SK-N-SH treated with all-trans-retinoic acid at 6 μM for 48 hours (cell line): ENCODE measurements at regions not wholly inside any gene's neighbourhood (a gene's known extent, or its start where the extent isn't known, plus 50 kb on each side); places are given as distances from the start of the nearest gene placed in this dataset.

Experiments used
- ATAC-seq: fragments of 200-7000 bp; cut with Tn5 transposase; 3 replicates; pipeline ENCODE4 v1.9.1; 2020; ENCODE audit warnings: mild to moderate bottlenecking, moderate library complexity
- ARNTL ChIP-seq: fragments of 450-650 bp; formaldehyde crosslinking; IDR thresholded peaks from 2 replicates; pipeline ENCODE4 v1.5.0; 2020; ENCODE audit warnings: low read depth, mild to moderate bottlenecking, moderate library complexity, borderline replicate concordance
- BACH2 ChIP-seq: fragments of 250-450 bp; sonication (Bioruptor Pico); IDR thresholded peaks from 2 replicates; pipeline ENCODE4 v1.9.0; 2021; ENCODE audit warnings: mild to moderate bottlenecking, borderline replicate concordance
- CSDC2 ChIP-seq: fragments of 250-450 bp; sonication (Bioruptor Pico); IDR thresholded peaks from 2 replicates; pipeline ENCODE4 v1.5.0; 2020; ENCODE audit warnings: mild to moderate bottlenecking, moderate library complexity
- CSRNP3 ChIP-seq: fragments of 250-450 bp; sonication (Bioruptor Pico); IDR thresholded peaks from 2 replicates; pipeline ENCODE4 v1.5.1; 2021; ENCODE audit warnings: mild to moderate bottlenecking, moderate library complexity
- ESRRG ChIP-seq: fragments of 250-450 bp; sonication (Bioruptor Pico); IDR thresholded peaks from 2 replicates; pipeline ENCODE4 v1.6.1; 2021; ENCODE audit warnings: mild to moderate bottlenecking
- GLIS3 ChIP-seq: fragments of 250-450 bp; sonication (Bioruptor Pico); IDR thresholded peaks from 2 replicates; pipeline ENCODE4 v1.5.0; 2020; ENCODE audit warnings: mild to moderate bottlenecking, moderate library complexity
- ISL1 ChIP-seq: fragments of 250-450 bp; sonication (Bioruptor Pico); IDR thresholded peaks from 2 replicates; pipeline ENCODE4 v2.1.2; 2022; ENCODE audit warnings: mild to moderate bottlenecking, moderate library complexity
- OSR1 ChIP-seq: fragments of 250-450 bp; sonication (Bioruptor Pico); IDR thresholded peaks from 2 replicates; pipeline ENCODE4 v1.8.0; 2022; ENCODE audit warnings: moderate library complexity, mild to moderate bottlenecking, inconsistent platforms
- PPARA ChIP-seq: fragments of 250-450 bp; sonication (Bioruptor Pico); IDR thresholded peaks from 2 replicates; pipeline ENCODE4 v1.5.0; 2020; ENCODE audit warnings: mild to moderate bottlenecking, borderline replicate concordance
- RARB ChIP-seq: fragments of 250-450 bp; sonication (Bioruptor Pico); IDR thresholded peaks from 2 replicates; pipeline ENCODE4 v1.8.0; 2021; ENCODE audit warnings: mild to moderate bottlenecking, moderate library complexity
- SNAI2 ChIP-seq: fragments of 250-450 bp; sonication (Bioruptor Pico); IDR thresholded peaks from 2 replicates; pipeline ENCODE4 v1.5.0; 2020; ENCODE audit warnings: mild to moderate bottlenecking, moderate library complexity
- TCF4 ChIP-seq: fragments of 250-450 bp; sonication (Bioruptor Pico); IDR thresholded peaks from 2 replicates; pipeline ENCODE4 v1.8.0; 2021; ENCODE audit warnings: mild to moderate bottlenecking, moderate library complexity, borderline replicate concordance
- TOX ChIP-seq: fragments of 250-450 bp; sonication (Bioruptor Pico); IDR thresholded peaks from 2 replicates; pipeline ENCODE4 v1.8.0; 2021; ENCODE audit warnings: mild to moderate bottlenecking, moderate library complexity, borderline replicate concordance
- ZC3H10 ChIP-seq: fragments of 250-450 bp; sonication (Bioruptor Pico); IDR thresholded peaks from 2 replicates; pipeline ENCODE4 v1.5.1; 2021; ENCODE audit warnings: mild to moderate bottlenecking, moderate library complexity
- ZFP3 ChIP-seq: fragments of 250-450 bp; sonication (Bioruptor Pico); IDR thresholded peaks from 2 replicates; pipeline ENCODE4 v1.5.0; 2020; ENCODE audit warnings: mild to moderate bottlenecking, moderate library complexity
- ZFP30 ChIP-seq: fragments of 450-650 bp; formaldehyde crosslinking; IDR thresholded peaks from 2 replicates; pipeline ENCODE4 v1.5.0; 2022; ENCODE audit warnings: mild to moderate bottlenecking, moderate library complexity
- ZNF70 ChIP-seq: fragments of 450-650 bp; formaldehyde crosslinking; IDR thresholded peaks from 2 replicates; pipeline ENCODE4 v1.5.0; 2020; ENCODE audit warnings: mild to moderate bottlenecking, moderate library complexity
- ZNF8 ChIP-seq: fragments of 450-650 bp; formaldehyde crosslinking; IDR thresholded peaks from 2 replicates; pipeline ENCODE4 v1.5.0; 2020; ENCODE audit warnings: mild to moderate bottlenecking, moderate library complexity
- TF ChIP-seq, protein P1 (sequence below): fragments of 250-450 bp; sonication (Bioruptor Pico); IDR thresholded peaks from 2 replicates; pipeline ENCODE4 v1.5.1; 2020; ENCODE audit warnings: low read depth, mild to moderate bottlenecking, moderate library complexity
- TF ChIP-seq, protein P2 (sequence below): fragments of 250-450 bp; sonication (Bioruptor Pico); IDR thresholded peaks from 2 replicates; pipeline ENCODE4 v1.5.0; 2020; ENCODE audit warnings: mild to moderate bottlenecking, moderate library complexity
- TF ChIP-seq, protein P3 (sequence below): fragments of 250-450 bp; sonication (Bioruptor Pico); IDR thresholded peaks from 2 replicates; pipeline ENCODE4 v1.8.0; 2020; ENCODE audit warnings: mild to moderate bottlenecking, moderate library complexity, borderline replicate concordance

DNA sequence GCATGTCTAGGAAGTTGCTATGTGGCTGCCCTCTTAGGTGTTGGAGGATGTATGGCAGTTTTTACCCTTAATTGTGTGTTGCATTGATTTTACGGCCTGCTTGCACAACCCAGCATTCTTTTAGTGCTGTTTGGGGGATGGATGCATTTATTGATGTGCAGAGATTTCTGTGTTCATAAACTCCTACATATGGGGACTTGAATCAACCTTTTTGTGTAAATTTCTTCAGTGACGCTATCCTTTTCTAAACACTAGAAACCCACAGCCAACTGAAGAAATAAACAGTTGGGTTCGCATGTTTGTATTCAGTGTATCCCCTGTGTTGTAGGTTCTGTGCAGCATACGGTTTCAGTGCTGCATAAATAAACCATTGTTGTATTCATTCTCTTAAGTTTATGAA lies 263.7 kb downstream of the RASEF start:
- TF ChIP-seq ZC3H10, result no peak
- TF ChIP-seq BACH2 (CRISPR knock-in tag), result no peak
- TF ChIP-seq ZFP3 (CRISPR knock-in tag), result no peak
- TF ChIP-seq ESRRG, result no peak
- no peak for TF ChIP-seq OSR1 (CRISPR knock-in tag)
- TF ChIP-seq ISL1 (CRISPR knock-in tag), result no peak
- no peak for TF ChIP-seq ZNF8 (CRISPR knock-in tag)
- TF ChIP-seq GLIS3 (CRISPR knock-in tag), result no peak
- TF ChIP-seq CSRNP3 (CRISPR knock-in tag), result no peak
- TF ChIP-seq, protein P1, sequence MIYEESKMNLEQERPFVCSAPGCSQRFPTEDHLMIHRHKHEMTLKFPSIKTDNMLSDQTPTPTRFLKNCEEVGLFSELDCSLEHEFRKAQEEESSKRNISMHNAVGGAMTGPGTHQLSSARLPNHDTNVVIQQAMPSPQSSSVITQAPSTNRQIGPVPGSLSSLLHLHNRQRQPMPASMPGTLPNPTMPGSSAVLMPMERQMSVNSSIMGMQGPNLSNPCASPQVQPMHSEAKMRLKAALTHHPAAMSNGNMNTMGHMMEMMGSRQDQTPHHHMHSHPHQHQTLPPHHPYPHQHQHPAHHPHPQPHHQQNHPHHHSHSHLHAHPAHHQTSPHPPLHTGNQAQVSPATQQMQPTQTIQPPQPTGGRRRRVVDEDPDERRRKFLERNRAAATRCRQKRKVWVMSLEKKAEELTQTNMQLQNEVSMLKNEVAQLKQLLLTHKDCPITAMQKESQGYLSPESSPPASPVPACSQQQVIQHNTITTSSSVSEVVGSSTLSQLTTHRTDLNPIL (CRISPR knock-in tag), result no peak
- TF ChIP-seq ARNTL, result no peak
- TF ChIP-seq PPARA, result no peak
- no peak for TF ChIP-seq RARB (CRISPR knock-in tag)
- TF ChIP-seq ZFP30 (CRISPR knock-in tag), result no peak
- TF ChIP-seq ZNF70, result no peak
- TF ChIP-seq, protein P2, sequence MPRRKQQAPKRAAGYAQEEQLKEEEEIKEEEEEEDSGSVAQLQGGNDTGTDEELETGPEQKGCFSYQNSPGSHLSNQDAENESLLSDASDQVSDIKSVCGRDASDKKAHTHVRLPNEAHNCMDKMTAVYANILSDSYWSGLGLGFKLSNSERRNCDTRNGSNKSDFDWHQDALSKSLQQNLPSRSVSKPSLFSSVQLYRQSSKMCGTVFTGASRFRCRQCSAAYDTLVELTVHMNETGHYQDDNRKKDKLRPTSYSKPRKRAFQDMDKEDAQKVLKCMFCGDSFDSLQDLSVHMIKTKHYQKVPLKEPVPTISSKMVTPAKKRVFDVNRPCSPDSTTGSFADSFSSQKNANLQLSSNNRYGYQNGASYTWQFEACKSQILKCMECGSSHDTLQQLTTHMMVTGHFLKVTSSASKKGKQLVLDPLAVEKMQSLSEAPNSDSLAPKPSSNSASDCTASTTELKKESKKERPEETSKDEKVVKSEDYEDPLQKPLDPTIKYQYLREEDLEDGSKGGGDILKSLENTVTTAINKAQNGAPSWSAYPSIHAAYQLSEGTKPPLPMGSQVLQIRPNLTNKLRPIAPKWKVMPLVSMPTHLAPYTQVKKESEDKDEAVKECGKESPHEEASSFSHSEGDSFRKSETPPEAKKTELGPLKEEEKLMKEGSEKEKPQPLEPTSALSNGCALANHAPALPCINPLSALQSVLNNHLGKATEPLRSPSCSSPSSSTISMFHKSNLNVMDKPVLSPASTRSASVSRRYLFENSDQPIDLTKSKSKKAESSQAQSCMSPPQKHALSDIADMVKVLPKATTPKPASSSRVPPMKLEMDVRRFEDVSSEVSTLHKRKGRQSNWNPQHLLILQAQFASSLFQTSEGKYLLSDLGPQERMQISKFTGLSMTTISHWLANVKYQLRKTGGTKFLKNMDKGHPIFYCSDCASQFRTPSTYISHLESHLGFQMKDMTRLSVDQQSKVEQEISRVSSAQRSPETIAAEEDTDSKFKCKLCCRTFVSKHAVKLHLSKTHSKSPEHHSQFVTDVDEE (CRISPR knock-in tag), result no peak
- no peak for TF ChIP-seq CSDC2
- TF ChIP-seq TCF4 (CRISPR knock-in tag), result no peak
- ATAC-seq, result no peak

- ATAC-seq, result no peak
- no peak for TF ChIP-seq ZNF8 (CRISPR knock-in tag)
- no peak for TF ChIP-seq TCF4 (CRISPR knock-in tag)
- no peak for TF ChIP-seq SNAI2 (CRISPR knock-in tag)
- no peak for TF ChIP-seq ESRRG
- TF ChIP-seq ZFP3 (CRISPR knock-in tag), result no peak
- TF ChIP-seq GLIS3 (CRISPR knock-in tag), result no peak
- TF ChIP-seq TOX (CRISPR knock-in tag), result no peak
- TF ChIP-seq, protein P2 (CRISPR knock-in tag), result no peak
- no peak for TF ChIP-seq CSRNP3 (CRISPR knock-in tag)
- TF ChIP-seq ZFP30 (CRISPR knock-in tag), result no peak
- no peak for TF ChIP-seq ZNF70
- TF ChIP-seq OSR1 (CRISPR knock-in tag), result no peak
- no peak for TF ChIP-seq ZC3H10
- no peak for TF ChIP-seq RARB (CRISPR knock-in tag)
- TF ChIP-seq, all 23 proteins: peak for 0
Measured at GRCh38 chr9:82805027-82805426, 257.9 kb downstream of the RASEF start.

- ATAC-seq, result no peak
- TF ChIP-seq ISL1 (CRISPR knock-in tag) (no peak), OSR1 (CRISPR knock-in tag) (no peak), TOX (CRISPR knock-in tag) (no peak), ESRRG (no peak), RARB (CRISPR knock-in tag) (no peak), ARNTL (no peak), TCF4 (CRISPR knock-in tag) (no peak)
- TF ChIP-seq, protein P1 (CRISPR knock-in tag), result no peak
- TF ChIP-seq, protein P3, sequence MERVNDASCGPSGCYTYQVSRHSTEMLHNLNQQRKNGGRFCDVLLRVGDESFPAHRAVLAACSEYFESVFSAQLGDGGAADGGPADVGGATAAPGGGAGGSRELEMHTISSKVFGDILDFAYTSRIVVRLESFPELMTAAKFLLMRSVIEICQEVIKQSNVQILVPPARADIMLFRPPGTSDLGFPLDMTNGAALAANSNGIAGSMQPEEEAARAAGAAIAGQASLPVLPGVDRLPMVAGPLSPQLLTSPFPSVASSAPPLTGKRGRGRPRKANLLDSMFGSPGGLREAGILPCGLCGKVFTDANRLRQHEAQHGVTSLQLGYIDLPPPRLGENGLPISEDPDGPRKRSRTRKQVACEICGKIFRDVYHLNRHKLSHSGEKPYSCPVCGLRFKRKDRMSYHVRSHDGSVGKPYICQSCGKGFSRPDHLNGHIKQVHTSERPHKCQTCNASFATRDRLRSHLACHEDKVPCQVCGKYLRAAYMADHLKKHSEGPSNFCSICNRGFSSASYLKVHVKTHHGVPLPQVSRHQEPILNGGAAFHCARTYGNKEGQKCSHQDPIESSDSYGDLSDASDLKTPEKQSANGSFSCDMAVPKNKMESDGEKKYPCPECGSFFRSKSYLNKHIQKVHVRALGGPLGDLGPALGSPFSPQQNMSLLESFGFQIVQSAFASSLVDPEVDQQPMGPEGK, result no peak
- TF ChIP-seq, protein P2 (CRISPR knock-in tag), result no peak
Measured at GRCh38 chr9:82808478-82808877, 254.5 kb downstream of the RASEF start.
